ENCODE measurements at regions not wholly inside any gene's neighbourhood (a gene's known extent, or its start where the extent isn't known, plus 50 kb on each side); places are given as distances from the start of the nearest gene placed in this dataset.
A peak's percentile ranks its signal among the peaks of the same experiment; 100 is the strongest.
"Not testable (repeated sequence)": the region's sequence is repeated elsewhere in the genome, so short reads cannot be mapped to it uniquely, and the experiment has no call there.

DNA sequence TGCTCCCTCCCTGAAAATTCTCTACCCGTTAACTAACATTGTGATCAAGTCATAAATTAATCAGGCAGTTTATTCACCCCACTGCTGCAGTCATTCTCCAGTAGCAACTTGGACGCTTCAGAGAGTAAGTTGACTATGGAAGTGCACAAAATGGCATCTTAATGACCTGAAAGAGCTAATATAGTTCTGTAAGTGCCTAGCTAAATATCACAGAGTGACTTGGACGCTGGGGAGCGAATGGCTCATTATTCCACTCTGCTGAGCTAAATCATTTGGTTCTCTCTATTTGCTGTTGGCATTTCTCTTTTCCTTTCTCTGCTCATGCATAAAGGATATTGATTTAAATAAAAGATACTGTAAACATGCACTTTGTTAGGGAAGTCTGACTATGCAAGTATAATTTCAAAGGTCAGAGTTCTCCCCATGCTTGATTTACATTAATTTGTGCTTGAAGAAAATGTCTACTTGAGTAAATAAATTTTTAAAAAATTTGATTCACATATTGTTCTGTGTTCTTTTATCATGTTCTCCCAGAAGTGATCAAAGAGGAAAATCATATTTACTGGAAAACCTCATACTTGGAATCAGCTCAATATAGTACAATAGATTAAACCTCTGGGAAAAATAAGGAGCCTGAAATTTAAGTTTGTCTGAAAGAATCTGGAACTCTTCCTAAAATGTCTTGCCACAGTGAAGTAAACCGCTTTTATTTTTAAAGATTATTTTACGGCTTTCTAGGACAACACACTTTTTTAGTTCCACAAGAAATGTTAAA is 169.5 kb upstream of the HAPLN1 start:
- no peaks in the 10 kb centered on the region for H3K36me3 ChIP-seq (replicated peaks; ENCODE audit: control insufficient read depth, insufficient read depth, low read length)
- H3K27me3 ChIP-seq (ENCODE audit: control insufficient read depth, insufficient read depth, low read length): no peaks in the 10 kb centered on the region
- H3K4me3 ChIP-seq (ENCODE audit: insufficient read depth, low read depth, low read length): no peak overlapping the region
- DNase-seq: no peak

DNA sequence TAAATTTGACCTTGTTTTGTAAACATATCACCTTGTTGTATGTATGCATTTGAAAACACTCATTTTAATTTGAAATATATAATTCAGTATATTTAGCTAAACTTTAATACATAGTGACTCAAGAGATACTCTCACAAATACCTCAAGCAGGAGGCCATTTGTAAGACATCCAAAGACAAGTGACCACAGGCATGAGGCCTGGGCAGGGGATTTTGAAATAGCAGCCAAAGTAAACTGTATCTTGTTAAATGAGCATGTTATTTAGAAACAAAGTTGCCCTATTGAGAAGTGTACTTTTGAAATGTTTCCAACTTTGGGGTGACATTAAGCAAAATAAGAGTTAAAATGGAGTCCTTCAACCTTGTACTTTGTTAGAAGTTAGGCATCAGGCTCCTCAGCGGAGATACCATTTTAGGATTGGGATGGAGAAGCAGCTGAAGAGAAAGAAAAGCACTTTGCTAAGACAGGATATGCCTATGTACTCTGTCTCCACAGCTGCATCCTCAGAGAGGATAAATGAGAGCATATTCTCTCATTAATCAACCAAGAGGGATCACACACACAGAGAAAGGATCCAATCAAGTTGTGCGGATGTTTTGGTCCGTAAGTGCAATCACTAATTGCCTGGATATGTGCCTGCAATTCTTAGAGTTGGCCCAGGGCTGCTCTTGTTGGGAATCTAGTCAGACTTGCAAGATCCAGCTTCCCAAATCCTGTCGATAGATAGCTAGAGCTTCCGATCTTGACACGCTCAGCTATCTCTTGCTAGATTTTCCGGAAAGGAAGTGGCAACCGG is 157.5 kb upstream of the HAPLN1 start:
- Histone ChIP-seq H3K4me3 (ENCODE audit: insufficient read depth, low read depth, low read length) (no peak overlapping the region), H3K36me3 (replicated peaks; ENCODE audit: control insufficient read depth, insufficient read depth, low read length) (no peaks in the 10 kb centered on the region), H3K27me3 (ENCODE audit: control insufficient read depth, insufficient read depth, low read length) (no peaks in the 10 kb centered on the region)
- no peak for DNase-seq

DNA sequence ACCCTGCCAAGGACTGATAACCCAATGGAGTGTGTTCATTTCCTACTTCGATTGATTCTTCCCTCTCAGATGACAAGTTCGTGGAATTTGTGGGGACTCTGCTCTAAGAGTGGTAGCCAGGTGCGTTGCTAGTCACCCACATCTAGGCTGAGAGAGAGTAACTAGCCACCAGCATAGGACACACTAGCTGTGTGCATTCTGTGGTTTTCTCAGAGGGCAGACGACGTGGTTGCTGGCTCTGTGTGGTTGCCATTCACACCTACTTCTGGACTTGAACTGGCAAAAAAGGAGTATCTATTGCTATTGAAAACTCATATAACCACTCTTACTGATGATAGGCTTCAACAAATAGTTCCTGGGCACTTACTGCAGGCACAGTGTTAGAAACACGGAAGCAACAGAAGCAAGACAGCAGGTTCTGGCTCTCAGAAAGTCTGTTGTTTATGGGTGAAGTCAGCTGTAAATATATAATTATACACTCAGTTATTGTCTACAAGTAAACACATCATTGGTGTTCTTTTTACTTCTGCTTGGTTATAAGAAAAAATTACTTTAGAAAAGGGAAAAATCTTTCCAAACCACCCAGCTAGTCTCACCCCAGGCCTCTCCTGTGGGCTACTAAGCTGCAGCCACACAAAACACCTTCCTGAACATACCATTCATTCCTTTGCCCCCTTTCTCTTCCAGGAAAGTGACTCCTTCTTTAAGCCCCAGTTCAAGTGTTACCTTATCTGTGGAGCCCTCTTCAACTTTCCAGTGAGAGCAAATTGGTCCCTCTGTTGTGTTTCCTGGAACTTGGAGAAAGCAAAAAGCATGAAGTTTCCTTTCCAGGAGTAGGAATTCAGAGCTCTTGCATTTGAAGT is 151.1 kb upstream of the HAPLN1 start:
- DNase-seq: no peak
- Histone ChIP-seq H3K4me3 (ENCODE audit: insufficient read depth, low read depth, low read length) (no peak overlapping the region), H3K36me3 (replicated peaks; ENCODE audit: control insufficient read depth, insufficient read depth, low read length) (no peaks in the 10 kb centered on the region), H3K27me3 (ENCODE audit: control insufficient read depth, insufficient read depth, low read length) (no peaks in the 10 kb centered on the region)

DNA sequence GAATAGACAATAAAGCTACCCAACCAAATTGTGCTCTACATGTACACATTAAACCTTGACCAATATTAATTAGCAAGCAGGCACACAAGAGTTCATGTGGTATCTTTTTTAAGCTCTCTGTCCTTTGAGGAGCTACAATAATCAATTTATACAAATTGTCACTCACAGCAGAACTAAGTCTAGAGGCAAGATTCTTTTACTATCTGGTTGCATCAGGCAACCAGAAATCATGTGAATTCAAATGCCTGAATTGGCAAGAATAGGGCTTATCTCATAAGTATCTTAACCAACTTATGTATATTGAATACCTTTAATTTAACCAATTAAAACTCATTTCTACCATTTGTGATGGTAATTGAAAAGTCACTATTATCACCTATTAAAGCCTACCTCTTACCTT is 145.5 kb upstream of the HAPLN1 start:
- DNase-seq: no peak
- Histone ChIP-seq H3K27me3 (ENCODE audit: control insufficient read depth, insufficient read depth, low read length) (no peaks in the 10 kb centered on the region), H3K36me3 (replicated peaks; ENCODE audit: control insufficient read depth, insufficient read depth, low read length) (no peaks in the 10 kb centered on the region), H3K4me3 (ENCODE audit: insufficient read depth, low read depth, low read length) (no peak overlapping the region)

DNA sequence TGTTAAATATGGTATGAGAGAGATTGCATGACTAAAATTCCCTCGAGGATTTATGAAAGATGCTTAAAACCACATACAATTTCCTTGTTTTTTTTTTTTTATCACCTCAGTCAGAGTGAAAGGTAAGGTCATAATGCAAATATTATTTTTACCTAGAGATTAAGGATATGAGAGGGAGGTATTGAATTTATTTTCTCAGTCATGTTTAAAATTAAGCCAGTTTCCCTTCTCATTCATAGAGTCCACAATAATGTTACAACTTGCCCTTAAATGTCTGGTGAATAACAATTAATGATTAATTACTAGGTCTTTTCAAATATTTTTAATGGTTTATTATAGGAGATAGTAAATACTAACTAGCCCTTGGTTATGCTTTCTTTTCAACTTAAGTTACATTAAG is 144.9 kb upstream of the HAPLN1 start:
- no peak overlapping the region for H3K4me3 ChIP-seq (ENCODE audit: insufficient read depth, low read depth, low read length)
- no peak for DNase-seq
- no peaks in the 10 kb centered on the region for H3K36me3 ChIP-seq (replicated peaks; ENCODE audit: control insufficient read depth, insufficient read depth, low read length)
- no peaks in the 10 kb centered on the region for H3K27me3 ChIP-seq (ENCODE audit: control insufficient read depth, insufficient read depth, low read length)

DNA sequence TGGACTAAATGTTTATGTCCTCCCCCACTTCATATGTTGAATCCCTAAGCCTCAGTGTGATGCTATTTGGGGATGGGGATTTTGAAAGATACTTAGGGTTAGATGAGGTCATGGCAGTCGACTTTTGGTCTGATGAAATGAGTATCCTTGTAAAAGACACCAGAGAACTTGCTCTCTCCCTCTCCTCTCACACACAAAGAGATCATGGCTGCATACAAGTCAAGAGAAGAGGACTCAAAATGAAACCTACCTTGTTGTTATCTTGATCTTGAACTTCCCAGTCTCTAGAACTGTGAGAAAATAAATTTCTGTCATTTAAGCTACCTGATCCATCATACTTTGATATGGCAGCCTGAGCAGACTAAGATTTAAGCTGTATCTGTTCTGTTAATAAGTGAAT is 144.0 kb upstream of the HAPLN1 start:
- Histone ChIP-seq H3K27me3 (ENCODE audit: control insufficient read depth, insufficient read depth, low read length) (no peaks in the 10 kb centered on the region), H3K36me3 (replicated peaks; ENCODE audit: control insufficient read depth, insufficient read depth, low read length) (no peaks in the 10 kb centered on the region), H3K4me3 (ENCODE audit: insufficient read depth, low read depth, low read length) (no peak overlapping the region)
- DNase-seq: no peak

DNA sequence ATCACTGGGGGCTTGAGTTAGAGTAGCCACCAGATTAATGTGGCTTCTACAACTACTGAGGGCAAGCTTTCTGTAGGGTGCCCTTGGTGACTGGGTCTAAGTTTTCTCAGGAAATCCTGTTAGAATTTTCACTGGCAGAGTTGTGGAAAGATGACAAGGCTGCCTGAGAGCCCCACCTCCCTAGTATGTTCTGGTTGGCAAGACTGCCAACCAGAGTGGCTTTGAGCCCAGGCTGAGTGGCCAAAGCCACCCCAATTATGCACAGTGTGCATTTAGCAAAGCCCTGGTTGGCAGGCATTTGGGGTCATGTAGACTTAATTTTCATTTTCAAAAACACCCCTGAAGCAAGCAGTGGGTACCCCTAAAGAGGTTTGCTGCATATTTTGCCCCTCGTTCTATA is 136.7 kb upstream of the HAPLN1 start:
- Histone ChIP-seq H3K27me3 (ENCODE audit: control insufficient read depth, insufficient read depth, low read length) (no peaks in the 10 kb centered on the region), H3K36me3 (replicated peaks; ENCODE audit: control insufficient read depth, insufficient read depth, low read length) (no peaks in the 10 kb centered on the region), H3K4me3 (ENCODE audit: insufficient read depth, low read depth, low read length) (no peak overlapping the region)
- no peak for DNase-seq

DNA sequence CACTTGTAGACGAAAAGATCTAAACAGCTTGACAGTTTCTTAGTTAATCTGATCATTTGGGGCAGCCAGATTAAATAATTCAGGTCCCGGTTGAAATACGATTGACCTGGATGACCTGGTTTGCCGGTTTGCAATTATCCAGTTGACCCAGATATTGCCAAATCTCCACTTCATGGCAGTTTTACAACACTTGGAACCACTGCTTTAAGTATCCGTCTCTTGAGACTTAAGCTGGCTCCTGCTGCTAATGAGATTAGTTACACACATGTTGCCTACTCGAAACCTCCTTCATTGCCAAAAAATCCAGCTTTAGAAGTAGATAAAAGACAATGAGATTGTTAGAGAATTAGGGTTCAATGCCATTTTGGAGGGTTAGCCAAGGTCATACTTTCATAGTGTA is 136.2 kb upstream of the HAPLN1 start:
- H3K4me3 ChIP-seq (ENCODE audit: insufficient read depth, low read depth, low read length): no peak overlapping the region
- DNase-seq: no peak
- H3K36me3 ChIP-seq (replicated peaks; ENCODE audit: control insufficient read depth, insufficient read depth, low read length): no peaks in the 10 kb centered on the region
- no peaks in the 10 kb centered on the region for H3K27me3 ChIP-seq (ENCODE audit: control insufficient read depth, insufficient read depth, low read length)

DNA sequence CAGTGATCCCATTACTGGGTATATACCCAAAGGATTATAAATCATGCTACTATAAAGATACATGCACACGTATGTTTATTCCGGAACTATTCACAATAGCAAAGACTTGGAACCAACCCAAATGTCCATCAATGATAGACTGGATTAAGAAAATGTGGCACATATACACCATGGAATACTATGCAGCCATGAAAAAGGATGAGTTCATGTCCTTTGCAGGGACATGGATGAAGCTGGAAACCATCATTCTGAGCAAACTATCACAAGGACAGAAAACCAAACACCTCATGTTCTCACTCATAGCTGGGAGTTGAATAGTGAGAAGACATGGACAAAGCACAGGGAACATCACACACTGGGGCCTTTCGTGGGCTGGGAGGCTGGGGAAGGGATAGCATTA is 129.8 kb upstream of the HAPLN1 start:
- H3K4me3 ChIP-seq (ENCODE audit: insufficient read depth, low read depth, low read length); H3K36me3 ChIP-seq (replicated peaks; ENCODE audit: control insufficient read depth, insufficient read depth, low read length); H3K27me3 ChIP-seq (ENCODE audit: control insufficient read depth, insufficient read depth, low read length); DNase-seq: not testable (repeated sequence)

DNA sequence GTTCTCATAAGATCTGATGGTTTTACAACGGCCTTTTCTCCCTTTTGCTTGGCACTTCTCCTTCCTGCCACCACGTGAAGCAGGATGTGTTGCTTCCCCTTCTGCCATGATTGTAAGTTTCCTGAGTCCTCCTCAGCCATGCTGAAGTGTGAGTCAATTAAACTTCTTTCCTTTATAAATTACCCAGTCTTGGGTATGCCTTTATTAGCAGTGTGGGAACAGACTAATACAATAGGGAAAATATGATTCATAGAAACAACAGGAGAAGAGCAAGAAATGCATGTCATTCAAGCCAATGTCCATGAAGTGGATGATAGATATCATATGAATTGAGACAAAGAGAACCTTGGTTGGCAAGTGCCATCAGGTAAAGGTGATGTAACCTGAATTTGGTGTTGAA is 128.3 kb upstream of the HAPLN1 start:
- H3K27me3 ChIP-seq (ENCODE audit: control insufficient read depth, insufficient read depth, low read length): no peaks in the 10 kb centered on the region
- no peak overlapping the region for H3K4me3 ChIP-seq (ENCODE audit: insufficient read depth, low read depth, low read length)
- DNase-seq: no peak
- H3K36me3 ChIP-seq (replicated peaks; ENCODE audit: control insufficient read depth, insufficient read depth, low read length): no peaks in the 10 kb centered on the region

DNA sequence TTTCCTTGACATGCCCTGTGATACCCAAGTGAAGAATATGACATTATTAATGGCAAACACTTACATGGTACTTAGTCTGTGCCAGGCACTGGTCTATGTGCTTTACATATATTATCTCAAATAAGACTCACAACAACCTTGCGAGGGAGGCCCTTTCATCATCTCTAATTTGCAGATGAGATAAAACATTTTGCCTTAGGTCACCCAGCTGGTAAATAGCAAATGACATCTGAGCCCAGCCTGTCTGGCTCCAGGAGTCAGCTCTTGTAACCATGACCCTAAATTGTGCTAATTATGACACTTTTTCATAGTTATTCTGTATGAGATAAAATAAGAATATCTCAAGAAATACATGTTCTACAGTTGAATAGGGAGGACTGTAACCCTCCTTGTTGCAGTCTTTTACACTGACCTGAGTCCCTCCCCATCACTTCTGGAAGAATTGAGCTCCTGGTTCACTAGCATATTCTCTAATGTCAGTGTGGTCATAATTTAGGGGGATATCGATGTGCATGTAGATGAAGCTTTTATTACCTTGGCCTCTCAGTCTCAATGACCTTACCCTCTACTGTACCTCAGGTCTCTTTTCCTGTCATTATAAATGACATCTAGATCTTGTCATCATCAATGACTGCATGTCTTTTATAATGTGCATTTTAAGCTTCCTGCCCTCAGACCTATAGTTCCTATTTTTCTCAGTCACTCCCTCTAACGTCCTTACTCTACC is 126.1 kb upstream of the HAPLN1 start:
- no peak for DNase-seq
- Histone ChIP-seq H3K36me3 (replicated peaks; ENCODE audit: control insufficient read depth, insufficient read depth, low read length) (no peaks in the 10 kb centered on the region), H3K4me3 (ENCODE audit: insufficient read depth, low read depth, low read length) (no peak overlapping the region)

DNA sequence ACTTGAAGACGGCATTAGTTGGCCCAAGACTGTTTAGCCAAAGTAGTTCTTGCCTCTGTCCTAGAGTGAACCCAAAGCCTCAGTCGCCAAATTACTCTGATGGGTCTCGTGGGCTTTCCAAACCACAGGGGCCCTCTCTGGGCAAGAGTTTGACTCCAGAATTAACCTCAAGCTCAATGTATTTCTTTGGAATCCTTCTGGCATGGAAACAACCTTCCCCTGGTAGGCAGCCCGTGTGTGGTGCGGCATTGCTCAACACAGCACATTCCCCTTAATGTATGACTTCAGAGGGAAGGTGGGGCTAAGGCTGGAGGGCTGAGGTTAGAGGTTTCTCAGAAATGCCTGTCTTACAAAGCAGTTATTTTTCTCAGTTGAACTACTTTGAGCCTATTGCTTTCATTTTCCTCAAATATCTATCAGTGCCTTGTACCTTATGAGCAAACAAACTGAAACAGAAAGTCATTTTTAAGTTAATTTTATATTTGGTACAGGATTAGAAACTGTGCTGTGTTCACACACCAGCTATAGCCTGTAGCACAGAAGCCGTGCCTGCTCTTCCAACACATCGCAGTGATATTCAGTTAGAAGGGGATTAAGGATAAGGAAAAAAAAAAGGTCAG is 123.9 kb upstream of the HAPLN1 start:
- H3K27me3 ChIP-seq (ENCODE audit: control insufficient read depth, insufficient read depth, low read length): no peaks in the 10 kb centered on the region
- no peaks in the 10 kb centered on the region for H3K36me3 ChIP-seq (replicated peaks; ENCODE audit: control insufficient read depth, insufficient read depth, low read length)
- peak; percentile 7 for DNase-seq
- H3K4me3 ChIP-seq (ENCODE audit: insufficient read depth, low read depth, low read length): no peak overlapping the region

More for the DNA sequence above, 126.1 kb upstream of the HAPLN1 start:
- H3K27me3 ChIP-seq (ENCODE audit: control insufficient read depth, insufficient read depth, low read length): no peaks in the 10 kb centered on the region

DNA sequence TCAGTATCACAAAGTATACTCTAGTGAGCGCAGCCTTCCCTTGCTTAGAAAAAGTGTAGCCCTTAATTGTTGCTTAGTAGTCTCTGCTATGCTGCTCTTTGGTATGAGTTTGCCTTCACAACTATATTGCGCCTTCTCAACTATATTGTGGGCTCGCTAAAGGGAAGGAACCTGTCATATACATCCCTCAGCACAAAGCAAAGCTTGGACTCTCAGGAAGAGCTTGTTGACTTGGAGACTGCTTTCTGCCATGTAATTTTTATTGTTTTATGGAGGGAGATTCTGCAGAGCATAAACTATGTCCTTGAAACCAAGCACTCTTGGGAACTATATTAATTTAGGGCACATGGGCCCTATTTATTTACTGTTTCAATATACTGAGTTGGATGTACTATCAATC is 119.1 kb upstream of the HAPLN1 start:
- no peak for DNase-seq
- Histone ChIP-seq H3K36me3 (replicated peaks; ENCODE audit: control insufficient read depth, insufficient read depth, low read length) (no peaks in the 10 kb centered on the region), H3K27me3 (ENCODE audit: control insufficient read depth, insufficient read depth, low read length) (no peaks in the 10 kb centered on the region), H3K4me3 (ENCODE audit: insufficient read depth, low read depth, low read length) (no peak overlapping the region)

DNA sequence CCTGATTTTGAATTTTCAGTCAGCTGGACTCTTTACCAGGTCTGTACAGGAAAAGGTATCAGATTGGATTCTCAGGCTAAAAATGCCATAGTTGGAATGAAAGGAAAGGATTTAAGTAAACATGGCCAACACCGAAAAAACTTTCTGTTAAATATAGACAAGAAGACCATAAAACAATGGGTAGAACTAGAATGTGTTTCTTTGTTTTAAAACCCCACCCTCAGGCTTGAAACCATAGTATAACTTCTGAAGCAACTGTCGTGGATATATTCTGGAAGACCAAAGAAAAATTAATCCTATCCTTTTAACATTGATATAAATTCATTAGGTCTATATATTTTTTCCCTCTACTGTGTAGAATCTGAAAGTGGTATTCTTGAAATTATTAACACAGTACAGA is 118.6 kb upstream of the HAPLN1 start:
- Histone ChIP-seq H3K36me3 (replicated peaks; ENCODE audit: control insufficient read depth, insufficient read depth, low read length) (no peaks in the 10 kb centered on the region), H3K4me3 (ENCODE audit: insufficient read depth, low read depth, low read length) (no peak overlapping the region), H3K27me3 (ENCODE audit: control insufficient read depth, insufficient read depth, low read length) (no peaks in the 10 kb centered on the region)
- DNase-seq: no peak
